Mucosa of rectum (tissue), 2 donors: ENCODE measurements at regions not wholly inside any gene's neighbourhood (a gene's known extent, or its start where the extent isn't known, plus 50 kb on each side); places are given as distances from the start of the nearest gene placed in this dataset.

Experiments
- H3K27ac ChIP-seq, 2 donors: one replicate each; pipeline ENCODE4 v1.7.0; 2013; ENCODE audit warnings: inconsistent platforms in 2 of 2, low read depth in 2 of 2, low read length in 2 of 2
- H3K27me3 ChIP-seq, 2 donors: one replicate each; pipeline ENCODE4 v1.7.0; 2013; ENCODE audit warnings: low read length in 2 of 2; ENCODE audit not compliant: control insufficient read depth in 2 of 2, insufficient read depth in 2 of 2
- H3K36me3 ChIP-seq, 2 donors: one replicate each; pipeline ENCODE4 v1.7.0; 2013; ENCODE audit warnings: low read length in 2 of 2; ENCODE audit not compliant: control insufficient read depth in 2 of 2, insufficient read depth in 2 of 2
- H3K4me1 ChIP-seq, 2 donors: one replicate each; pipeline ENCODE4 v1.7.0; 2013; ENCODE audit warnings: low read length in 2 of 2, mild to moderate bottlenecking in 1 of 2; ENCODE audit not compliant: control insufficient read depth in 2 of 2, insufficient read depth in 2 of 2
- H3K4me3 ChIP-seq, 2 donors: one replicate each; pipeline ENCODE4 v1.7.0; 2013; ENCODE audit warnings: low read length in 2 of 2
- H3K9ac ChIP-seq, 2 donors: one replicate each; pipeline ENCODE4 v1.7.0; 2013; ENCODE audit warnings: low read length in 2 of 2, low read depth in 1 of 2, mild to moderate bottlenecking in 1 of 2
- H3K9me3 ChIP-seq, 2 donors: one replicate each; pipeline ENCODE4 v1.7.0; 2013; ENCODE audit warnings: low read length in 2 of 2; ENCODE audit not compliant: control insufficient read depth in 2 of 2
- donor health status: healthy.
- donor health status: Normal muscosa, but diverticular disease.

- Histone ChIP-seq H3K27me3 (no peaks in the 10 kb centered on the region), H3K9me3 (no peaks in the 10 kb centered on the region), H3K4me1 (no peaks in the 10 kb centered on the region), H3K4me3 (no peak overlapping the region), H3K36me3 (no peaks in the 10 kb centered on the region), H3K27ac (no peak overlapping the region), H3K9ac (no peak overlapping the region)
These were observed 349.5 kb upstream of the NFE2L3 start for GRCh38 chr7:25802473-25802872.

GRCh38 chr7:25803117-25803887 lies 348.7 kb upstream of the NFE2L3 start:
- Histone ChIP-seq H3K27ac (no peak overlapping the region), H3K4me1 (no peaks in the 10 kb centered on the region), H3K4me3 (no peak overlapping the region), H3K9ac (no peak overlapping the region), H3K36me3 (no peaks in the 10 kb centered on the region), H3K27me3 (no peaks in the 10 kb centered on the region), H3K9me3 (no peaks in the 10 kb centered on the region)

- no peak overlapping the region for H3K9ac ChIP-seq
- no peak overlapping the region for H3K4me3 ChIP-seq
- no peaks in the 10 kb centered on the region for H3K36me3 ChIP-seq
- H3K9me3 ChIP-seq: no peaks in the 10 kb centered on the region
- no peaks in the 10 kb centered on the region for H3K27me3 ChIP-seq
- no peak overlapping the region for H3K27ac ChIP-seq
- no peaks in the 10 kb centered on the region for H3K4me1 ChIP-seq
These were observed 347.8 kb upstream of the NFE2L3 start for GRCh38 chr7:25804154-25804553.

GRCh38 chr7:25805027-25805687 lies 346.8 kb upstream of the NFE2L3 start:
- Histone ChIP-seq H3K9ac (no peak overlapping the region), H3K27me3 (no peaks in the 10 kb centered on the region), H3K4me1 (no peaks in the 10 kb centered on the region), H3K36me3 (no peaks in the 10 kb centered on the region), H3K9me3 (no peaks in the 10 kb centered on the region), H3K27ac (no peak overlapping the region), H3K4me3 (no peak overlapping the region)

DNA sequence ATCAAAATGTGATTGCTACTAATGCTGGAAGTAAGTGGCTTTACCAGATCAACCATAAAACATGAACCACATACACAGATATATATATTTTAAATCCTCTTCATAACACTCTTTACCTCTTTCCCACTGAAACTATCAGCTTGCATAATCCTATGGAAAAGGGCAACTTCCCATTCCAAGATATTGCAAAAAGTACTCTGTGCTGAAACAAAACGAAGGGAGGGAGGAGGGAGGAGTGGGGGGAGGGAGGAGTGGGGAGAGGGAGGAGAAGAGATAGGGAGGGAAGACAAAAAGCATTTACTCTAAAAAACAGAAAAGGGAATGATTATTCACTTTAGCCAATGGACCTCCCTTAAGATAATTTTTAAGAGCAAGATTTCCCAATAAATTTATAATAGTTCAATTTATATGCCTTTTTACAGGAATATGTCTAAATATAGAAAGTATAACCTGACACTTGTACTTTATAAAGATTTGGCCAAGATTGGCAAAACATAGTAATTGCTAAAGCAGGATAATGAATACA lies 344.8 kb upstream of the NFE2L3 start:
- no peaks in the 10 kb centered on the region for H3K4me1 ChIP-seq
- H3K36me3 ChIP-seq: no peaks in the 10 kb centered on the region
- no peak overlapping the region for H3K9ac ChIP-seq
- no peaks in the 10 kb centered on the region for H3K9me3 ChIP-seq
- no peaks in the 10 kb centered on the region for H3K27me3 ChIP-seq
- no peak overlapping the region for H3K27ac ChIP-seq
- H3K4me3 ChIP-seq: no peak overlapping the region

DNA sequence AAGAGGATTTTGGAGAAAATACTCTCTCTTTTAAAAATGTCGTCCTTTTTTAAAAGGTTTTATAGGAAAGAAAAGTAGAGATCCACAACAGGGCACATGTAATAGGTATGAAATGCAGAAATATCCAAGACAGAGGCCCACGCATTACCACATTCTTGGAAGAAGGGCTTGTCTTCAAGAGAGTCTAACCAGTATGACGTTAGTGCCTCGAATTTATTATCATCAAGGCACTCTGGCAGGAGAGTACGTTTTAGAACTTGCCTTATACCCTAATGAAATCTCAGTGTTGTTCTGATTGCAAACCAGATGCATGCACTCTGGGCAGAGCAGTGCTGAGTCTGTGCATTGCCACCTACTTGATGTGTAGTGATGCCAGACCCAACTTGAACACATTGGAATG lies 342.6 kb upstream of the NFE2L3 start:
- H3K9me3 ChIP-seq: no peaks in the 10 kb centered on the region
- H3K27me3 ChIP-seq: no peaks in the 10 kb centered on the region
- no peak overlapping the region for H3K9ac ChIP-seq
- H3K36me3 ChIP-seq: no peaks in the 10 kb centered on the region
- no peak overlapping the region for H3K4me3 ChIP-seq
- H3K27ac ChIP-seq: no peak overlapping the region
- H3K4me1 ChIP-seq: no peaks in the 10 kb centered on the region

DNA sequence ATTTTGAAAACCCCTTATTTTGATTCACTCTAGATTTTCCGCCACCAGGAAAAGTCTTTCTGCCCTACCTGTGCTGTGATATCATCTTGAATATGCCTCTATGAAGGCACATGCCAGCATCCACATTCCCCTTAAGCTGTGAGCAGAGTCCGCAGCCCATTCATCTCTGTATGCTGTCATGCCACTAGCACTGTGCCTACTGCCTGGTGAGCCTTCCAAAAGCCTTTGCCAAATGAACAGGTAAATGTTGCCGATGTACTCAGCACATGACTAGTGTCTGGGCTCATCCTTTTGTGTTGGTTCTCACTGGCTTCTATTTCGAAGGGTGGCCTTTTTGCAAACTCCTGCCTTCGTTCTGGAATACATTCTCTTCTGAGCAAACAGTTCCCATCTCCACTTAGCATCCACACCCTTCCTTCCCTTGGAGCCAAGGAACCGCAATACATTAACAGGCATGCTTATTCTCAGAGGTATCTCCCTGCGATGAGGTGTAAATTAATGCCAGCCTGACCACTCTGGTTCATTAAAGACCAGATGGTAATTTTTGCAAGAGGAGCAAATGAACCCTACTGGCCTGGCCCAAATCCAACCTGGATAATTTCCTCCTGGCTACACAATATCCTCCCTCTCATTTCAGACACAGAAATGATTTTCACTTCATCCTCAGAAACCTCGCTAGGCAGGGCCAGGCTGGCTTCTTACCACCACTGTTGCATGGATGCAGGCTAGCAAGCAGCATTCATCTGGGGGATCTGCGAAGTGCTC lies 339.7 kb upstream of the NFE2L3 start:
- Histone ChIP-seq H3K27me3 (no peaks in the 10 kb centered on the region), H3K27ac (no peak overlapping the region), H3K9ac (no peak overlapping the region), H3K4me1 (no peaks in the 10 kb centered on the region), H3K4me3 (no peak overlapping the region), H3K9me3 (no peaks in the 10 kb centered on the region), H3K36me3 (no peaks in the 10 kb centered on the region)

DNA sequence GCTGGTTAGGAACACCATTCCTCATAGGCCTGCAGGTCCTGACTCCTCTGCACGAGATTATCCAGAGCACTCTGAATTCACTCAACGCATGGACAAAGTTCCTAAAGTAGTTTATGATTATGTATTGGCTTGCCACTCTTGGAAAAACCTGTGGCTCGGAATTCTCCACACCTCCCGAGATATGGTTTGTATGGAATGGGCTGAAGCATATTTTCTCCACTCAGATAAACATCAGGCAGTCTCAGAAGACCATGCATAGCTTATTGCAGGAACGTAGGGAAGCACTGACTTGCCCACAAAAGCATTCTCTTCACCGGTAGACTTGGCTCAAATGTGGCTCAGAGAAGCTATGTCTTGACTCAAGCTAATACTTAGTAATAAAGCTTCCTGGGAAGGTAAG lies 338.6 kb upstream of the NFE2L3 start:
- no peaks in the 10 kb centered on the region for H3K27me3 ChIP-seq
- no peaks in the 10 kb centered on the region for H3K36me3 ChIP-seq
- no peaks in the 10 kb centered on the region for H3K9me3 ChIP-seq
- no peak overlapping the region for H3K27ac ChIP-seq
- no peak overlapping the region for H3K4me3 ChIP-seq
- H3K9ac ChIP-seq: no peak overlapping the region
- H3K4me1 ChIP-seq: no peaks in the 10 kb centered on the region

GRCh38 chr7:25815711-25816110 lies 336.3 kb upstream of the NFE2L3 start:
- no peak overlapping the region for H3K27ac ChIP-seq
- no peak overlapping the region for H3K4me3 ChIP-seq
- H3K4me1 ChIP-seq: no peaks in the 10 kb centered on the region
- H3K9ac ChIP-seq: no peak overlapping the region
- no peaks in the 10 kb centered on the region for H3K36me3 ChIP-seq
- H3K9me3 ChIP-seq: no peaks in the 10 kb centered on the region
- no peaks in the 10 kb centered on the region for H3K27me3 ChIP-seq

DNA sequence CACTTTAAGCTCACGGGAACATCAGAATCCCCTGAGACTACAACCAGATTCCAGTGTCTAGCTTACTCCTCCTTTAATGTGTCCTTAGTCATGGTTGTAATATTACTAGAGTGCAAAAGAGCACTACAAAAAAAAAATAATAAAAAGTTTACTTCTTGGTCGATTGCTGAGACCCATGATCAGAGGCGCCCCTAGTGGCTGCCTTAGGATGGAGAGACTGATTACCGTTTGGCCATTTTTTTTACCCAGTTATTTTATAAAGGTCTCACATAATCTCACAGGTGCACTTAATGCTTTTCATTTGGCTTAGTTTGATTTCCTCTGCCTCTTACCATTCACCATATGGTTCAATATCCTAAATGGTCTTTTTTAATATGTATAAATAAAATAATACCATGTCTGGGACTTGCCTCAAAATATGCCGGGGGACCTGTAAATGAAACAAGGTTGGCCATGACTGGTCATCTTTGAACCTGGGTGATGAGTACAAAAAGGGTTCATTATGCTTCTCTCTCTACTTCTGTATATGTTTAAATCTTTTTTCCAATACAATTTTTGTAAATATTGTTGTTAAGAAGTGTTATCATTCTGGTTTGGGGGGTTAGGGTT lies 331.5 kb upstream of the NFE2L3 start:
- H3K9ac ChIP-seq: no peak overlapping the region
- H3K4me1 ChIP-seq: no peaks in the 10 kb centered on the region
- no peak overlapping the region for H3K4me3 ChIP-seq
- no peak overlapping the region for H3K27ac ChIP-seq
- no peaks in the 10 kb centered on the region for H3K9me3 ChIP-seq
- no peaks in the 10 kb centered on the region for H3K36me3 ChIP-seq
- peaks cover 0 to 2% of the 10 kb centered on the region in 2 donors for H3K27me3 ChIP-seq
